ENCODE measurements at regions not wholly inside any gene's neighbourhood (a gene's known extent, or its start where the extent isn't known, plus 50 kb on each side); places are given as distances from the start of the nearest gene placed in this dataset.

DNA sequence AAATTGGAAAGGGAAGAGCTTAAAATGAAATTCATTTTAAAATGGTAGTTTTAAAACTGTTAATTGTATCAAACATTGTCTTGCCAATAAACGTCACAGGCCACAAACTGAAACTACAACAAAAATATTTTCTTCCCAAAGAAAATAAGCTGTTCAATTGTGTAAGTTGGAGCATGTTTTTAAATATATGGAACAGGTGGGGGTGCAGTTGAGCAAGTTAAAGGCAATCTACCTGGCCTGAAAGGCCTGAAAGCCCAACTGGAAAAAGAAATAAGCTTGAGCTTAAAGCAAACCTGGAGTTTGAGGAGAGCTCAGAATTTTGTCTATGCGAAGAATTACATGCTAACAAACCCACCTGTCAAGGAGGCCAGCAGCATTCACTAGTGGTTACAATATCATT lies 439.5 kb downstream of the ACTL7B start:
- H3K27ac ChIP-seq (ENCODE audit: low read depth in 1 of 2, low read length in 1 of 2), result no peak overlapping the region
- H3K4me3 ChIP-seq (ENCODE audit: low read length in 2 of 2), result no peak overlapping the region
- no peaks in the 10 kb centered on the region for H3K4me1 ChIP-seq (ENCODE audit: control insufficient read depth in 2 of 2, insufficient read depth in 2 of 2, low read length in 2 of 2)
- H3K36me3 ChIP-seq (ENCODE audit: control insufficient read depth in 2 of 2, insufficient read depth in 2 of 2, low read length in 1 of 2), result no peaks in the 10 kb centered on the region
- WGBS, result 92% methylated on average over 2 of the region's 2 CpGs
- H3K9me3 ChIP-seq (ENCODE audit: control insufficient read depth in 2 of 2, insufficient read depth in 1 of 2, low read length in 1 of 2), result no peaks in the 10 kb centered on the region
- H3K27me3 ChIP-seq (ENCODE audit: control insufficient read depth in 2 of 2, insufficient read depth in 1 of 2, low read length in 1 of 2), result no peaks in the 10 kb centered on the region
- DNase-seq (ENCODE audit: low read depth in 6 of 9, low spot score in 9 of 9), result no peak

DNA sequence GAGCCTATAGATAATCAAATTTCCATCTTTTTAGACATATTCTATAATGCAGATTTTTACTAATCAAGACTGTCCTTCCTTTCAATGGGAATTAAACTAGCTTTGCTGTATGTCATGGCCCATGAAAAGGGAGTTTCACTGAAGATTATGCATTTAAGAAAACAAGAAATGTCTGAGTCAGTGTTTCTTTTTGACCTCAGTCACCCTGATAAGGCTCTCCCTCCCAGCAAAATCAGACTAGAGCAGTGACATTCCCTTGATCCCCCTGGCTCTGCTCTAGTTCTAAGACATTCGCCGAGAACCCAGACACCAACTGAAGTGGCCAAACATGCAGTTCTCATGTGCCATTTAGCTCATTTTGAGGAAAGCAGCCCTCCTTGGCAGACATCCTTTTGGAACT lies 442.0 kb downstream of the ACTL7B start:
- no peak overlapping the region for H3K4me3 ChIP-seq (ENCODE audit: low read length in 2 of 2)
- no peaks in the 10 kb centered on the region for H3K27me3 ChIP-seq (ENCODE audit: control insufficient read depth in 2 of 2, insufficient read depth in 1 of 2, low read length in 1 of 2)
- no peak for DNase-seq (ENCODE audit: low read depth in 6 of 9, low spot score in 9 of 9)
- no peaks in the 10 kb centered on the region for H3K9me3 ChIP-seq (ENCODE audit: control insufficient read depth in 2 of 2, insufficient read depth in 1 of 2, low read length in 1 of 2)
- H3K36me3 ChIP-seq (ENCODE audit: control insufficient read depth in 2 of 2, insufficient read depth in 2 of 2, low read length in 1 of 2), result no peaks in the 10 kb centered on the region
- no peak overlapping the region for H3K27ac ChIP-seq (ENCODE audit: low read depth in 1 of 2, low read length in 1 of 2)
- 97% methylated on average over 2 of the region's 2 CpGs for WGBS
- H3K4me1 ChIP-seq (ENCODE audit: control insufficient read depth in 2 of 2, insufficient read depth in 2 of 2, low read length in 2 of 2), result no peaks in the 10 kb centered on the region

DNA sequence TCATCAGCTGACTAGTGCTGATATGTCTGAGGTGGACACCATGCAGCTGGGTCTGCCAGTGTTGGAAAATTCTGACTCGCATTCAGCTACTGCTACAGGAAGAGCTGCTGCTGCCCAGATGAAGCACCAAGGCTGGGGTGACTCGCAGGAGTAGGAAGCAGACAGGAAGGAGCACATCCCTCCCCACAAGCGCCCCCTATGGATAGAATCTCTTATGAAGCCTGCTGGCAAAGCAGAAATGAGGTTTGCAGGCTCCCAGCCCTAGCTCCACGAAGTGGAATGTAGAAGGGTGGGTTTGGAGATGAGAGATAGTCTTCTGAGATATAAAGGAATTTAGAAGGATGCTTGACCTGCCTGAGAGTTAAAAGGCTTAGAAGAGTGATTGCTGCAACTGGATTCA lies 443.0 kb downstream of the ACTL7B start:
- no peaks in the 10 kb centered on the region for H3K36me3 ChIP-seq (ENCODE audit: control insufficient read depth in 2 of 2, insufficient read depth in 2 of 2, low read length in 1 of 2)
- 85% methylated on average over 4 of the region's 4 CpGs for WGBS
- no peak overlapping the region for H3K27ac ChIP-seq (ENCODE audit: low read depth in 1 of 2, low read length in 1 of 2)
- no peaks in the 10 kb centered on the region for H3K27me3 ChIP-seq (ENCODE audit: control insufficient read depth in 2 of 2, insufficient read depth in 1 of 2, low read length in 1 of 2)
- no peak overlapping the region for H3K4me3 ChIP-seq (ENCODE audit: low read length in 2 of 2)
- H3K9me3 ChIP-seq (ENCODE audit: control insufficient read depth in 2 of 2, insufficient read depth in 1 of 2, low read length in 1 of 2), result no peaks in the 10 kb centered on the region
- no peaks in the 10 kb centered on the region for H3K4me1 ChIP-seq (ENCODE audit: control insufficient read depth in 2 of 2, insufficient read depth in 2 of 2, low read length in 2 of 2)
- peak in 1 of 9 donors; percentile 0 for DNase-seq (ENCODE audit: low read depth in 6 of 9, low spot score in 9 of 9)

DNA sequence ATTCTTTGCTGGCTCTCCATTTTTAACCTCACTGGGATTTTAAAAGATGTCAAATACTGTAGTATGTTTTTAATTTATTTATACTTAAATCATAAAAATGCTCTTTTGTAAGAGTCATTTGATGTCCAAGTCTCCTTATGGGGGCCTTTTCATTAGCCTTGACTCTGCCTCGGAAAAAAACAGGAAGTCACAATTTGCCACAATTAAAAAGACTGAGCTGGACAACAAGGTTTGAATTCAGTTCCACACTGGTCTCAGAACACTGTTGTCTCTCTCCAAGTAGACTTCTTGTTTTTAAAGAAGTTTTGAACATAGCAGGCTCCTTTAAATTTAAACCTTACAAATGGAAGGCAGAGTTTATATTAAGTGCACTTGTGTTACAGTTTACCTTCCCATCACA lies 444.2 kb downstream of the ACTL7B start:
- no peaks in the 10 kb centered on the region for H3K36me3 ChIP-seq (ENCODE audit: control insufficient read depth in 2 of 2, insufficient read depth in 2 of 2, low read length in 1 of 2)
- H3K9me3 ChIP-seq (ENCODE audit: control insufficient read depth in 2 of 2, insufficient read depth in 1 of 2, low read length in 1 of 2), result no peaks in the 10 kb centered on the region
- no peak for DNase-seq (ENCODE audit: low read depth in 6 of 9, low spot score in 9 of 9)
- no peak overlapping the region for H3K4me3 ChIP-seq (ENCODE audit: low read length in 2 of 2)
- H3K27ac ChIP-seq (ENCODE audit: low read depth in 1 of 2, low read length in 1 of 2), result no peak overlapping the region
- no peaks in the 10 kb centered on the region for H3K27me3 ChIP-seq (ENCODE audit: control insufficient read depth in 2 of 2, insufficient read depth in 1 of 2, low read length in 1 of 2)
- H3K4me1 ChIP-seq (ENCODE audit: control insufficient read depth in 2 of 2, insufficient read depth in 2 of 2, low read length in 2 of 2), result no peaks in the 10 kb centered on the region
- WGBS, result 42% methylated on average over 1 of the region's 1 CpG

DNA sequence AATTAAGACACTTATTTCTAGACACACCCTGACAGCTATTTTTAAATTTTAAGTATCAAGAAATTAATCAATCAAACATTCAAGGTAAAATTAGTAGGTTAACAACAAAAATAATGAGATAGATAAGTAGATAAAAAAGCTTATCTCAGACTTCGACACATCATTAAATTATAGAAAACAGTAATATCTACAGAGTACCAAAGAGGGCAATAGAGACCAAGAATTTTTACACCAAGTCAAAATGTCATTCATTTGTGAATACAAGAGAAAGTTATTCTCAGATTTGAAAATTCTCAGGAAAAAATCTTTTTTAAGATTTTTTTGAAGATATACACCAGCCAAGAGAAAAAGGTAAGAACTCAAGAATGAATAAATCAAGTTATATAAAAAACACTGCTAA lies 445.6 kb downstream of the ACTL7B start:
- no peaks in the 10 kb centered on the region for H3K36me3 ChIP-seq (ENCODE audit: control insufficient read depth in 2 of 2, insufficient read depth in 2 of 2, low read length in 1 of 2)
- no peak for DNase-seq (ENCODE audit: low read depth in 6 of 9, low spot score in 9 of 9)
- 96% methylated on average over 1 of the region's 1 CpG for WGBS
- no peak overlapping the region for H3K27ac ChIP-seq (ENCODE audit: low read depth in 1 of 2, low read length in 1 of 2)
- H3K27me3 ChIP-seq (ENCODE audit: control insufficient read depth in 2 of 2, insufficient read depth in 1 of 2, low read length in 1 of 2), result no peaks in the 10 kb centered on the region
- no peaks in the 10 kb centered on the region for H3K4me1 ChIP-seq (ENCODE audit: control insufficient read depth in 2 of 2, insufficient read depth in 2 of 2, low read length in 2 of 2)
- no peaks in the 10 kb centered on the region for H3K9me3 ChIP-seq (ENCODE audit: control insufficient read depth in 2 of 2, insufficient read depth in 1 of 2, low read length in 1 of 2)
- H3K4me3 ChIP-seq (ENCODE audit: low read length in 2 of 2), result no peak overlapping the region

DNA sequence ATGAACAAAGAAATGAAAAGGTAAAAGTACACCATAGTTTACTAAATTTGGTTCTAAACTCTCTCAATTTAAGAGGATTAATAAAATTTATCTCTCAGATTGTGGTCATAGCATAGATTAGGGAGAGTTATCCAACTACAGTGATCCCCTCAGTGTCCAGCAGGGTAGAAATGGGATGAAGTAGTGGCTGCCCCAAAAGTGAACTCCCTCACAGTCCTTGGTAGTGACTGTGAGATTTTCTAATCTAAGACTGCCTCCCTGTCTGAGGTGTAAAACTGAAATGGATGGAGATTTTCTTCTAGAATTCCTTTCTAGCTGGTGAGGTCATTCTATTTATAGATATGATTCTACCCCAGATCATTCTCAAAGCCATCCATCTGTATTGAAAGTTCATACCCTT lies 455.5 kb downstream of the ACTL7B start:
- H3K4me3 ChIP-seq (ENCODE audit: low read length in 2 of 2), result no peak overlapping the region
- no peaks in the 10 kb centered on the region for H3K27me3 ChIP-seq (ENCODE audit: control insufficient read depth in 2 of 2, insufficient read depth in 1 of 2, low read length in 1 of 2)
- H3K4me1 ChIP-seq (ENCODE audit: control insufficient read depth in 2 of 2, insufficient read depth in 2 of 2, low read length in 2 of 2), result no peaks in the 10 kb centered on the region
- H3K9me3 ChIP-seq (ENCODE audit: control insufficient read depth in 2 of 2, insufficient read depth in 1 of 2, low read length in 1 of 2), result no peaks in the 10 kb centered on the region
- no peak for DNase-seq (ENCODE audit: low read depth in 6 of 9, low spot score in 9 of 9)
- H3K27ac ChIP-seq (ENCODE audit: low read depth in 1 of 2, low read length in 1 of 2), result no peak overlapping the region
- H3K36me3 ChIP-seq (ENCODE audit: control insufficient read depth in 2 of 2, insufficient read depth in 2 of 2, low read length in 1 of 2), result no peaks in the 10 kb centered on the region

DNA sequence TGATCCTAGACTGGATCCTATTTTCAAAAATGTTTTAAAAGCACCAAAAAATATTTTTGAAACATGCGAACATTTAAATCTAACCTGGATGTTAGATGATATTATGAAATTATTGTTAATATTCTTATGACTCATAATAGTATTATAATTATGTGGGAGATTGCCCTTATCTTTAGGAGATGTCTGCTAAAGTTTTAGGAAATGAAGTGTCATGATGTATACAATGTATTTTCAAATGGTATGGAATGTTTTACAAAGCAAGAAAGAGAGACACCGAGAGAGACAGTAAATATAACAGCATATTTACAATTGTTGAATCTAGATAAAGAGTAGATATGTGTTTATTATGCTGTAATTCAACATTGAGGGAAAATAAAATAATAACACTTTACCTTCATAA lies 455.9 kb downstream of the ACTL7B start:
- Histone ChIP-seq H3K27ac (ENCODE audit: low read depth in 1 of 2, low read length in 1 of 2) (no peak overlapping the region), H3K4me3 (ENCODE audit: low read length in 2 of 2) (no peak overlapping the region), H3K36me3 (ENCODE audit: control insufficient read depth in 2 of 2, insufficient read depth in 2 of 2, low read length in 1 of 2) (no peaks in the 10 kb centered on the region), H3K4me1 (ENCODE audit: control insufficient read depth in 2 of 2, insufficient read depth in 2 of 2, low read length in 2 of 2) (no peaks in the 10 kb centered on the region), H3K27me3 (ENCODE audit: control insufficient read depth in 2 of 2, insufficient read depth in 1 of 2, low read length in 1 of 2) (no peaks in the 10 kb centered on the region), H3K9me3 (ENCODE audit: control insufficient read depth in 2 of 2, insufficient read depth in 1 of 2, low read length in 1 of 2) (no peaks in the 10 kb centered on the region)
- DNase-seq (ENCODE audit: low read depth in 6 of 9, low spot score in 9 of 9), result no peak
- 96% methylated on average over 2 of the region's 2 CpGs for WGBS

DNA sequence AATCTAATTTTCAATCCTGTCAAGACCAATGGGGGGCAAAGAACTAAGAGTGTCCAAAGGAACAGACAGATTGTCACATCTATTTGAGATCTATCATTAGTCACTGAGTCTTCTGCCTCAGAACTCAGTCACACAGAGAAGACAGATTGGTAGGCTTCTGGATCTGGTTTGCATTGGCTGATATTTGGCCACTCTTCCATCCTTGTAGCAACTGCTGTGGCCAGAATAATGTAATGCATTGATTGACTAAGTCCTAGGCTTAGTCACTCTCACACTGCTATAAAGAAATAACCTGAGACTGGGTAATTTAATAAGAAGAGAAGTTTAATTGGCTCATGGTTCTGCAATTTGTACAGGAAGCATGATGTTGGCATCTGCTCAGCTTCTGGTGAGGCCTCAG lies 458.5 kb downstream of the ACTL7B start:
- Histone ChIP-seq H3K4me1 (ENCODE audit: control insufficient read depth in 2 of 2, insufficient read depth in 2 of 2, low read length in 2 of 2) (no peaks in the 10 kb centered on the region), H3K9me3 (ENCODE audit: control insufficient read depth in 2 of 2, insufficient read depth in 1 of 2, low read length in 1 of 2) (no peaks in the 10 kb centered on the region), H3K36me3 (ENCODE audit: control insufficient read depth in 2 of 2, insufficient read depth in 2 of 2, low read length in 1 of 2) (no peaks in the 10 kb centered on the region), H3K27ac (ENCODE audit: low read depth in 1 of 2, low read length in 1 of 2) (no peak overlapping the region), H3K4me3 (ENCODE audit: low read length in 2 of 2) (no peak overlapping the region), H3K27me3 (ENCODE audit: control insufficient read depth in 2 of 2, insufficient read depth in 1 of 2, low read length in 1 of 2) (no peaks in the 10 kb centered on the region)
- no peak for DNase-seq (ENCODE audit: low read depth in 6 of 9, low spot score in 9 of 9)

DNA sequence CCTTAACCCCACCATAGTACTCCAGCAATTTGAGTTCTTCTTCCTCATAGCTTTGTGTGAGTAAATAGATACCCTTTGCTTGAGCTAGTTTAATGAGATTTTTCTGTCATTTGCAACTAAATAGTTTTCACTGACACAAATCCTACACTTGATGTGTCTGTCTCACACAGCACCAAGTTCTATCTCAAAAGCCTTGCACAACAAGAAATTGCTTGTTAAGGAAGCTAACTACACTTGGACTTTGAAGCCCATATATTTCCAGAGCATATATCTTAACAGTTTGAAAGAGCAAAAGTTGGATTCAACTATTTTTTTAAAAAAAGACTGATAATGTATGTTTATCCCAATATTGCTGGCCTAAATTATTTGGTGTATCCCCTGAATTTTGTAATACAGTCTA lies 459.2 kb downstream of the ACTL7B start:
- no peak for DNase-seq (ENCODE audit: low read depth in 6 of 9, low spot score in 9 of 9)
- no peaks in the 10 kb centered on the region for H3K4me1 ChIP-seq (ENCODE audit: control insufficient read depth in 2 of 2, insufficient read depth in 2 of 2, low read length in 2 of 2)
- H3K4me3 ChIP-seq (ENCODE audit: low read length in 2 of 2), result no peak overlapping the region
- H3K36me3 ChIP-seq (ENCODE audit: control insufficient read depth in 2 of 2, insufficient read depth in 2 of 2, low read length in 1 of 2), result no peaks in the 10 kb centered on the region
- no peaks in the 10 kb centered on the region for H3K27me3 ChIP-seq (ENCODE audit: control insufficient read depth in 2 of 2, insufficient read depth in 1 of 2, low read length in 1 of 2)
- H3K9me3 ChIP-seq (ENCODE audit: control insufficient read depth in 2 of 2, insufficient read depth in 1 of 2, low read length in 1 of 2), result no peaks in the 10 kb centered on the region
- no peak overlapping the region for H3K27ac ChIP-seq (ENCODE audit: low read depth in 1 of 2, low read length in 1 of 2)

DNA sequence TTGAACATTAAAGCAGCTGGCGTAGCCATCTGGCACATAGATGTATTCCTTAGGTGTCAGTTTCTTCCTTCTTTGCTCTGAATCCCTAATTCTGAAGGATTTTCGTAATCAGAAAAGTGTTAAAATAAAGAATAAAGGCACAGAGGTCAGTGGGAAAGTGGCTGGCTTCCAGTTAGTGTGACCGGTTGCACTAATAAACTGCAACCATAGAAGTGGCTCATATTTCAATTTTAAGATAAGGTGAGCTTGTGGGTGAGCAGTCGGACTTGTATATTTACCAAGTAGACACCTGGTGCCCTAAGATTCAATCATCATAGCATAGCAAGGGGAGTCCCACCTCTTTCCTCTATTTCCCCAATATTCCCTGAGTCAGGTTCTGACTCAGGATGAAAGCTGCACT lies 459.6 kb downstream of the ACTL7B start:
- Histone ChIP-seq H3K27me3 (ENCODE audit: control insufficient read depth in 2 of 2, insufficient read depth in 1 of 2, low read length in 1 of 2) (no peaks in the 10 kb centered on the region), H3K9me3 (ENCODE audit: control insufficient read depth in 2 of 2, insufficient read depth in 1 of 2, low read length in 1 of 2) (no peaks in the 10 kb centered on the region), H3K4me3 (ENCODE audit: low read length in 2 of 2) (no peak overlapping the region), H3K27ac (ENCODE audit: low read depth in 1 of 2, low read length in 1 of 2) (no peak overlapping the region), H3K36me3 (ENCODE audit: control insufficient read depth in 2 of 2, insufficient read depth in 2 of 2, low read length in 1 of 2) (no peaks in the 10 kb centered on the region), H3K4me1 (ENCODE audit: control insufficient read depth in 2 of 2, insufficient read depth in 2 of 2, low read length in 2 of 2) (no peaks in the 10 kb centered on the region)
- 85% methylated on average over 4 of the region's 4 CpGs for WGBS
- no peak for DNase-seq (ENCODE audit: low read depth in 6 of 9, low spot score in 9 of 9)
